Stimulated activated CD8-positive, alpha-beta memory T cell treated with anti-CD3 and anti-CD28 coated beads, Interleukin-4, amount 100 ng/mL, for 24 hours (primary cell): ENCODE measurements at regions not wholly inside any gene's neighbourhood (a gene's known extent, or its start where the extent isn't known, plus 50 kb on each side); places are given as distances from the start of the nearest gene placed in this dataset.

Experiments used
- DNase-seq: peaks from one replicate; pipeline ENCODE4 v3.0.0-alpha.2; 2020; ENCODE audit warnings: low read depth

DNA sequence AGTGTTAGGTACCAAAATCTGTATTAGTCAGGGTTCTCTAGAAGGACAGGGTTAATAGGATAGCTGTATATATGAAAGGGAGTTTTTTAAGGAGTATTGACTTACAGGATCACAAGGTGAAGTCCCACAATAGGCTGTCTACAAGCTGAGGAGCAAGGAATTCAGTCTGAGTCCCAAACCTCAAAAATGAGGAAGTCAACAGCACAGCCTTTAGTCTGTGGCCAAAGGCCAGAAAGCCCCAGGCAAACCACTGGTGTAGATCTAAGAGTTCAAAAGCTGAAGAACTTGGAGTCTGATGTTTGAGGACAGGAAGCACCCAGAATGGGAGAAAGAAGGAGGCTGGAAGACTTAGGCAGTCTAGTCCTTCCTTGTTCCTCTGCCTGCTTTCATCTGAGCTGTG is 487.5 kb upstream of the CHRM3 start:
- DNase-seq = no peak

- no peak for DNase-seq
Measured at GRCh38 chr1:238895911-238896310, 490.5 kb upstream of the CHRM3 start.

- DNase-seq = no peak
Measured at GRCh38 chr1:238892612-238893011, 493.8 kb upstream of the CHRM3 start.

- no peak for DNase-seq
Measured at GRCh38 chr1:238861342-238862066, 524.9 kb upstream of the CHRM3 start.

DNA sequence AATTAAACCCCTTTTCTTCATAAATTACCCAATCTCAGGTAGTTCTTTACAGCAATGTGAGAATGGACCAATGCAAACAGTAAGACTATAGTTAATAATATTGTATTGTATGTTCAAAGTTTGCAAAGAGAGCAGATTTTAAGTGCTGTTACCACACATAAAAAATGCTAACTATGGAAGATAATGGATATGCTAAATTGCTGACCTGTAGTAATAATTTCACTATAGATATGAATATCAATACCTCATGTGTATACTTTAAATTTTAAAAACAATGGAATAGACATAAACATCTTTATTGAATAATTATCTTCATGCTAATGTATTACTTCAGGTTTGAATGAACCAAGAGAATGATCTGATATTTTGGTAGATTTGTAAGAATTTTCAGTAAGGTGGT is 552.4 kb upstream of the CHRM3 start:
- DNase-seq = no peak

- DNase-seq = no peak
Measured at GRCh38 chr1:238832106-238832505, 554.3 kb upstream of the CHRM3 start.

DNA sequence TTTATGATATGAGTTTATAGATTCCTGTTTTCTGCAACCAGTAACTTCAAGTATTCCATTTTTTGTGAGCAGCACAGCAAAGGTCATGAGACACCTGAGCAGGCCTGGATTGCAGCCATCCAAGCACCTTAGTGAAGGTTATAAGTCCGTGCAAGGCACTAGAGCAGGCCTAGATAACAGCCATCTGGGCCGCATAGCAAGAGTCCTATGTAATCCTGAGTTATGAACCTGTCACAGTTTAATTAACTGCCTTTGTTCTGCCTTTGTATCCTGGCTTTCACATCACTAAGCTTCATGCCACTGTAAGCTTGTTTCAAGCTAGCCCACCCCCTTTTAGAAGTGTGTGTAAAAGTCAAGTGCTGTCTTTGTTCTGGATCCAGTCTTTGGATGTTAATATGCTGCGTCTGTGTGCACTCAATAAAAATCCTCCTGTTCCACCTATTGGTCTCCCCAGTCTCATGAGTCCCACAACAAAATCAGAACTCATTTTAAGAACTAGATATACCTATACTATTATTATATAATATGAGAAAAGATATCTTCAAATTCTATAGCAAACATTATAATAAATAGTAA is 556.2 kb upstream of the CHRM3 start:
- no peak for DNase-seq

DNA sequence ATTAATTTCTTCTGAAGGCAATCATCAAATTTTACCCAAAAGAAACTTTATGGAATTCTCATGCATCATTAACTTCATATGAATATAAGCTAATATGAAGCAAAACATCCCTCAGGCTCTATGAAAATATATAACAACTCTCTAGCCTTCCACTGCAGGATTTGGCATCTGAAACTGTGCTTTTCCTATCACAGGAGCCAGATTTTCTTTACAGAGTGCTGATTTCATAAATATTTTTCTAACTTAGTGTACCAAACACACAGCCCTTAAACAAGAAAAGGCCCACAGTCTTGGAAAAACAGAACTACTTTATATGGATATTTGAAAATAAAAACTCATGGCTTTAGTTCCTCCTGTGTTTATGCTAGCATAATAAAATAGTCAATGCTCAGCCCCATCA is 559.5 kb upstream of the CHRM3 start:
- DNase-seq = no peak

DNA sequence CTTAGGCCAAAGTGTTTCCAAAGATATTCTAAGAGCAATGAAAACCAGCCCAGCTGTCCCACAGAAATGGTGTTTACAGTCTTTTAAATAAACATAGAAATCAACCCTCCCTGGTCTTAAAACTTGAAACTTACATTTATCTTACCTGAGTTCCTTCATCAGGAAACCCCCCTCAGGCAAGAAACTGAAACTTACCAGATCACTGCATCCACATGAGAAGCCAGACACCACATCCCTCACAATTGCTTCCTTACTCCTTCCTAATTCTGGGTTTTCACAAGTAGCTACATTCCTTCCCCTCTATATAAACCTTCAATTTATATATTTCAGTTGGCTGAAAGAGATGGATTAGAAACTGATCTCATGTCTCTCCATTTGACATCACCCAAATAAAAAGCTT is 563.0 kb upstream of the CHRM3 start:
- DNase-seq = no peak

DNA sequence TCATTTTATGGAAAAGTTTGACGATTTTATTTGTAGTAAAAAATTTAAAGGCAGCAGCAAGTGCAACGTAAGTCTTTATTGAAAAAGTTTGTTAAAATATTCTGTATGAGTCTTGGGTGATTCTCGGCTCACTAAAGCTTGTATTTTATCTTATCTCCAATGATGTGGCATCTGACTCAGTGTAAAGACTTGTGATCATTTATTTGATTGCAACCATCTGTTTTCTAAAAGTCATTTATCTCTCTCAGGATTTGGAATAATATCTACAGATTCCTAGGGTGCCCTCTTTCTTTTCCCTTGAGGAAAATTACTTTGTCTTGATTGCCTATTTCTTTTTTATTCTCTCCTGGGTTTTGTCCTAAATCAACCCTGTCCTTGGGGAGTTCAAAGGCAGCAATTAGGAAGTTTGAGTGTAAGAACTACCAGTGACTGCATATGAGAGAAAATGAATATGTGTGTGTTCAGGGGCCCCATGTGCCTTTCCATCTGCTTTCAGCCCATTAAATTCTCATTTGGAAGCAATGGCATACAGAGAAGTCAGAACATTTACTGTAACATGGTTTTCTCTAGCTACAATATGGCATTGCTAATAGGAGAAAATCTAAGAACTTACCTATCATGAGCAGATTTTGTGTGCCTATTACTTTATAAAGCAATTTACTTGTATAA is 575.0 kb upstream of the CHRM3 start:
- DNase-seq = no peak

DNA sequence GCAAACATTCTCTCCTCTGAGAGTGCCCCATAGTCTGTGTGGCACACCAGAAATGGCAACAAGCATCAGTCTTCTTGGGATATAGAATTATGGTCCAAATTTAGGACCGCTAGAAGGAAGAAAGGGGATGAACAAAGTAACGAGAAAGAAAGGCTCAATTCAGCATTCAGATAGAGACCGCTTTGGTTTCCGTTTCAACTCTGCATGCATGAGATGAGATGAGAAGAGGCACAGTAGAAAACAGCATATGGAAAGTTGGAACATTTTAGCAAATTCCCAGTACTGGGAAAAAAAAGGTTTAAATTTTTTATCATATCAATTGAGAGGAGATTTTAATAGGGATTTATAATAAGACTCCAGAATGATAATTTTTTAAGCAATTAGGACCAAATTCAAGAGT is 595.5 kb upstream of the CHRM3 start:
- no peak for DNase-seq

DNA sequence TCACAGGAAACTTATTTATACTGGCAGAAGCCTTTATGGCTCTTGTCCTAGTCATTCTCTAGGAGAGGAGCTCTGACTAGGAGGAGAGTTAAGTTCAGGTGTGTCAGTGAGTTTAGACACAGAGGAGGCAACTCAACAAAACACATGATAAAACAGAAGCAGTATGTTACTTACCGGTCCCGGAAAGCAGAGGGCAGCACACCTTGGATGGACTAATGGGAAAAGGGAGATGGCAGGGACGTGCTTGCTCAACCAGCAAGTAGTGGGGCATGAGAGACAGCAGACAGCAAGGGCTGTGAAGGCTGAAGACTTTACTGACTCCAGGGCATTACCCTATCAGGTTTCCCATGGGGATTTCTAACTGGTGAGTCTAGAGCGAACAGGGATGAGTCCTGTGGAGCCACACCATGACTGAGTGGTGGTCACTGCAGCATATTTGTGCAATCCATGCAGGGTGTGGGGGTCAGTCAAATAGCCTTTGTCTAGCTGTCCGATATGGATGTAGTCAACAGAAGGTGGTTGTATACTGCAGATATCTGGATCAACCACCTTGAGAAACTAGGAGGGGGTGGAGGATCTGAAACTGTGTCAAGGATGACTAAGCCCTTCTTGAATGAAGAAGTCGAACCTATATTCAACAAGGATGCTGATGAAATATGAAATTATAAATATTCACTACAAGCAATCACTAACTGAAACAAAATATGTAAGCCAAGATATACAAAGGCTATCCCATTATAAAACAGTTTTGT is 596.3 kb upstream of the CHRM3 start:
- DNase-seq = no peak

DNA sequence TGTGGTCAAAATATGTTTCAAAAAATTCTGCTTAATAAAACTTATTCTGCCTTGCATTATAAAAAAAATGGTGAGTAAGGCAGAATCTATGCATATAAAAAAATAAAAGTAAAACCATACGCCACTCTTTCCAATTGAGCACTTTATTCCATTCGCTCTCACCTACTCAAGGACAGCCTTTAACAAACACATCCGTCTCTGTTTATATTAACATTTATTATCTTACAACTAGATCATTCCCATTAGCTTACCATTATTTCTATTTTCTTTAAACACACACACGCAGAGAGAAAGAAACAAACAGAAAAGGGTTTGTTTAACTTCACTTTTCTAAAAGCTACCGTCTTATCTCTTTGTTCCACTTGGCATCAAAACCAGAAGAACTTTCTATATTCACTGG is 598.9 kb upstream of the CHRM3 start:
- no peak for DNase-seq

DNA sequence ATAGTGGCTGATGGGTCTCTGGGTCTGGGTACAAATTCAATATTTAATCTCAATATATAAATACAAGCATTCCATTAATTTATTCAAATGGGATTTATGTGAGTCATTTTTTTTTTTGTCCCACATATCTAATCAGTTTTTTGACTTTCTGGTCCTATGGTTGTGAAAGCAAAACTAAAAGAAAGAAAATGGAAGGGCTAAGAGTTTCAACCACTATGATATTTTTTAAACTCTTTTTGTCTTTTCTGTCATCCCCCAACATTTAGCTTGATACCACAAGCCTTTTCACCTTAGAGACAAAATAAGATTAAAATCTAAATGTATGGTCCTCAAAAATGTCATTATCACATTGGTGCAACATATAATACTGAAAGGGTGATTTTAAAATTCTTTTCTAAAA is 602.7 kb upstream of the CHRM3 start:
- DNase-seq = no peak

DNA sequence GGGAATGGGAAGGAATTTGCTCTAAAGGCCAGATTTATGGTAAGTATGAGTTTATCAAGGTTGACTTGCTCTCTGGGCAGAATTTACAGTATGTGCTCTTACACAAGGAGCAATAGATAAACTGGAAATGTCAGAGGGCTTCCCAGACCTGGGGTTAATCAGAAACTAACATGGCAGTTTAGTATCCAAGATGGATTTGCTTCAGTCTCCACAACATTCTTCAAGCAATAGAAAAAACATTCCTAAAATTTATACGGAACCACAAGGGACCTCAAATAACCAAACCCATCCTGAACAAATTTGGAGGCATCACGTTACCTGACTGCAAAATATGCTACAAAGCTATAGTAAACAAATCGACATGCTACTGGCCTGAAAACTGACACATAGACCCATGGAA is 606.7 kb upstream of the CHRM3 start:
- no peak for DNase-seq

DNA sequence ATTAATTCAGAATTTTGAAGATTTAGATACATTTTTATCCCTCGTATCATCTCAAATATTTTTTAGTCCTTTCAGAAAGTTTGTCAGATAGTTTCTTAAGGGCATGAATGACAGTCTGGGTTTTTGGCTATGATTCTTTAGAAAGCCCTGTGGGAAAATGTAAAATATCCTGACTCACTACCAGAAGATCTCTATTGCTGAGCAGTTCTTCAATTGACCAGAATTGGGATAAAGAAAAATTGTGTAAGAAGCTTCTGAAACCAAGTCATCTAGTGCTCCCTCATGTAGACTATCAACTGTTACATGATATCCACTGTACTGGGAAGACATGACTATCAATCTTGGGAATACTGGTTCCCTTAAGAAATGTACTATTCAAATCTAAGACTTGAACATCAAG is 608.3 kb upstream of the CHRM3 start:
- no peak for DNase-seq

GRCh38 chr1:238777551-238777950 is 608.8 kb upstream of the CHRM3 start:
- no peak for DNase-seq

- no peak for DNase-seq
Measured at GRCh38 chr1:238776126-238776525, 610.2 kb upstream of the CHRM3 start.

GRCh38 chr1:238772322-238772721 is 614.0 kb upstream of the CHRM3 start:
- DNase-seq = no peak

- DNase-seq = no peak
Measured at GRCh38 chr1:238767321-238767720, 619.0 kb upstream of the CHRM3 start.

DNA sequence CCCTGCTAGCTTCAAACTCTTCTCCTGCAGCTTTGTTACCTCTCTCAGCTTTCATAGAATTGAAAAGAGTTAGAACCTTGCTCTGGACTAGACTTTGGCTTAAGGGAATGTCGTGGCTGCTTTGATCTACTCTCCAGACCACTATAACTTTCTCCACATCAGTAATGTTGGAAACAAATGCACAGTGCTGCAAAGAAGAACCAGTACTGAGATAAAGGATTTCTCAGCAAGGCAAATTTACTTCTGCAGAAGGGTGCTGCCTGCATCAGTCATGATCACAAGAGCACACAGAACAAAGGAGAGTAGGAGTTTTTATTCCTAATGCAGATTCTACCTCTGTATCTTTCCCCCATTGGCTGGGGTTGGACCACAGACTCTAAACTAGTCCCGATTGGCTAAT is 621.6 kb upstream of the CHRM3 start:
- no peak for DNase-seq

DNA sequence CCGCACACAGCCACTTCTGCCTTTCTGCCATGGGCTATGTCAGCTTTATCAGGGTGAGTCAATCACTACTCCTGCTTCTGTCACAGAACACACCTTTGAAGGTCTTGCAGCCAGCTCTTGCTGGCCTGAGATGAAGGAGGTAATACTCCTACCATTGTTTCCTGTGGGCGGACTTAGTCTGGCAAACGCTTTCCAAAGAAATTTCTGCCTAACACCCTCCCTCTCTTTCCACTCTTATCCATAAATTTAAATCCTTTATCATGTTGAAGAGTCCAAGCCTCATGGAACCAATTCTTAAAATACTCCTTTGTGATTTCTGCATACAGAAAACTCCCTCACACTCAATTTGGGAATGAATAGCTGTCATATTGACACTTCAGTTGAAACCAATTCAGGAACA is 633.1 kb upstream of the CHRM3 start:
- no peak for DNase-seq

DNA sequence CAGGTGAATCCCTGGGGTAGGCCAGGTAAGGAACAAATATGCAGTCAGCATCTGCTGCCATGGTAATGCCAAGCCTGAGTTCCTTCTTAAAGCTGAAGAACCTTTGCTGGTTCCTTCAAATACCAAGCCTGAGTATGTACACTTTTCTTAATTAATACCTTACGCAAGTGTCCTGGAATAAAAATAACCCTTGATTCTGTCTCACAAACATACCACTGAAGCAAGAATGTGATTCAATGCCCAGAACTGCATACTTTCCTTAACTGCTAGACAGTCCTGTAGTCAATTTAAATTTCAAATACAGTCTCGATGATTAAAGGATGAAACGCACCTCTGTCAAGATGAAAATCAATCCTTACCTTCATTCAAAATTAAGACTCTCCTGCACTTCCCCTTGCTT is 634.0 kb upstream of the CHRM3 start:
- DNase-seq = no peak
